PFSK-1 (cell line): ENCODE measurements at regions not wholly inside any gene's neighbourhood (a gene's known extent, or its start where the extent isn't known, plus 50 kb on each side); places are given as distances from the start of the nearest gene placed in this dataset.

Source experiments
- FOXP2 ChIP-seq: optimal IDR thresholded peaks from 2 replicates; pipeline ENCODE3; 2011; ENCODE audit warnings: borderline replicate concordance, control low read depth, inconsistent platforms; ENCODE audit not compliant: insufficient read depth; ENCODE audit errors: extremely low read length, extremely low read depth
- POLR2AphosphoS5 ChIP-seq: IDR thresholded peaks from 2 replicates; pipeline ENCODE4 v1.6.1; 2012; ENCODE audit warnings: low read depth, mild to moderate bottlenecking, control low read depth, low read length, moderate library complexity
- SIN3A ChIP-seq: IDR thresholded peaks from 2 replicates; pipeline ENCODE4 v1.6.1; 2012; ENCODE audit warnings: mild to moderate bottlenecking, low read length, moderate library complexity, borderline replicate concordance; ENCODE audit not compliant: insufficient read depth
- TAF1 ChIP-seq: IDR thresholded peaks from 2 replicates; pipeline ENCODE4 v1.6.1; 2012; ENCODE audit warnings: low read length, control low read depth, borderline replicate concordance; ENCODE audit not compliant: insufficient read depth
- TF ChIP-seq, protein P1 (sequence below), 2 experiments: IDR thresholded peaks; 2 replicates each; pipeline versions ENCODE4 v1.6.1 to v1.8.0; 2011 to 2012; ENCODE audit warnings: low read depth in 2 of 2, low read length in 2 of 2, control low read depth in 1 of 2, inconsistent platforms in 1 of 2, mild to moderate bottlenecking in 1 of 2, moderate library complexity in 1 of 2; ENCODE audit not compliant: insufficient read depth in 1 of 2

- TF ChIP-seq FOXP2 (no peak), TAF1 (no peak), POLR2AphosphoS5 (no peak), SIN3A (no peak)
- TF ChIP-seq, protein P1, sequence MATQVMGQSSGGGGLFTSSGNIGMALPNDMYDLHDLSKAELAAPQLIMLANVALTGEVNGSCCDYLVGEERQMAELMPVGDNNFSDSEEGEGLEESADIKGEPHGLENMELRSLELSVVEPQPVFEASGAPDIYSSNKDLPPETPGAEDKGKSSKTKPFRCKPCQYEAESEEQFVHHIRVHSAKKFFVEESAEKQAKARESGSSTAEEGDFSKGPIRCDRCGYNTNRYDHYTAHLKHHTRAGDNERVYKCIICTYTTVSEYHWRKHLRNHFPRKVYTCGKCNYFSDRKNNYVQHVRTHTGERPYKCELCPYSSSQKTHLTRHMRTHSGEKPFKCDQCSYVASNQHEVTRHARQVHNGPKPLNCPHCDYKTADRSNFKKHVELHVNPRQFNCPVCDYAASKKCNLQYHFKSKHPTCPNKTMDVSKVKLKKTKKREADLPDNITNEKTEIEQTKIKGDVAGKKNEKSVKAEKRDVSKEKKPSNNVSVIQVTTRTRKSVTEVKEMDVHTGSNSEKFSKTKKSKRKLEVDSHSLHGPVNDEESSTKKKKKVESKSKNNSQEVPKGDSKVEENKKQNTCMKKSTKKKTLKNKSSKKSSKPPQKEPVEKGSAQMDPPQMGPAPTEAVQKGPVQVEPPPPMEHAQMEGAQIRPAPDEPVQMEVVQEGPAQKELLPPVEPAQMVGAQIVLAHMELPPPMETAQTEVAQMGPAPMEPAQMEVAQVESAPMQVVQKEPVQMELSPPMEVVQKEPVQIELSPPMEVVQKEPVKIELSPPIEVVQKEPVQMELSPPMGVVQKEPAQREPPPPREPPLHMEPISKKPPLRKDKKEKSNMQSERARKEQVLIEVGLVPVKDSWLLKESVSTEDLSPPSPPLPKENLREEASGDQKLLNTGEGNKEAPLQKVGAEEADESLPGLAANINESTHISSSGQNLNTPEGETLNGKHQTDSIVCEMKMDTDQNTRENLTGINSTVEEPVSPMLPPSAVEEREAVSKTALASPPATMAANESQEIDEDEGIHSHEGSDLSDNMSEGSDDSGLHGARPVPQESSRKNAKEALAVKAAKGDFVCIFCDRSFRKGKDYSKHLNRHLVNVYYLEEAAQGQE (IDR thresholded peaks at IDR 0.05; ENCODE audit: insufficient read depth in 1 of 2, low read depth in 2 of 2, low read length in 2 of 2) = no peak
Observed at GRCh38 chr11:127071606-127072005, 71.0 kb upstream of the KIRREL3 start.

DNA sequence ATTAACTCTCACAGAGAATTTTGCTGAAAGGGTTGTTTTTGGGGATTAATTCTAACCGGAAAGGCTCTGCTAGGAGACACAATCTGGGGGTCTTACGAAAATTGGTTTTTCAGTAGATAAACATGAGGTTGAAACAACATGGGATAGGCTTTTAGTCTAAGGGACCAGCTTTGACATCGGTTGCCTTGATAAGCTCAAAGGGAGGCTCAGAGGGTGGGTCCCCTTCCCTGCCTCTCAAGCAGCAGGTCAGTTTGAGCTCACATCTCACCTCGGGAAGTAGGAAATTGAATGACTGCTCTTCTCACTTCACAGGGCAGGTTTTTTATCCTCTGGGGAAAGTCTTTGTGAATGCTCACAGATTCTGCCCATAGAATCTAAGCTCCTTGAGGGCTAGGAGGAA is 70.2 kb upstream of the KIRREL3 start:
- no peak for TF ChIP-seq POLR2AphosphoS5
- TF ChIP-seq TAF1 = no peak
- TF ChIP-seq SIN3A = no peak
- no peak for TF ChIP-seq FOXP2
- TF ChIP-seq, protein P1 (IDR thresholded peaks at IDR 0.05; ENCODE audit: insufficient read depth in 1 of 2, low read depth in 2 of 2, low read length in 2 of 2) = no peak

- TF ChIP-seq FOXP2 (no peak), TAF1 (no peak), SIN3A (no peak), POLR2AphosphoS5 (no peak)
- TF ChIP-seq, protein P1 (IDR thresholded peaks at IDR 0.05; ENCODE audit: insufficient read depth in 1 of 2, low read depth in 2 of 2, low read length in 2 of 2) = no peak
Observed at GRCh38 chr11:127066401-127067090, 66.0 kb upstream of the KIRREL3 start.

DNA sequence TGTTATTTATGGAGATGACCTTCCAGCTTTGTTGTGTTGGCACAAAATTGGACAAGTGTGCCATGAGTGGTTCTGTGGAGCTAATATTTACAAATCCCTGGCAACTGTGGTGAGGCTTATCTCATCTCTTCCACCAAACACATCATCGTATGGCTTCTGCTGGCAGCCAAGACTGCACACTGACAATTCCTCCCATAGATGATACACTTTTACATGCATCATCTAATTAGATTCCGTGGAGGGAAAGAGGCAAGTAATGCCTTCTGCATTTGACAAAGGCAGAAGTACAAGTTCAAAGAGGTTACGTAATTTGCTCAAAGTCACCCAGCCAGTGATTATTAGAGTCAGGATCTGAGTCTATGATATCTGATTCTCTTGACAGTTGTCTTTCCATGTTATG is 62.7 kb upstream of the KIRREL3 start:
- no peak for TF ChIP-seq POLR2AphosphoS5
- no peak for TF ChIP-seq FOXP2
- no peak for TF ChIP-seq SIN3A
- no peak for TF ChIP-seq TAF1
- TF ChIP-seq, protein P1 (IDR thresholded peaks at IDR 0.05; ENCODE audit: insufficient read depth in 1 of 2, low read depth in 2 of 2, low read length in 2 of 2) = no peak

DNA sequence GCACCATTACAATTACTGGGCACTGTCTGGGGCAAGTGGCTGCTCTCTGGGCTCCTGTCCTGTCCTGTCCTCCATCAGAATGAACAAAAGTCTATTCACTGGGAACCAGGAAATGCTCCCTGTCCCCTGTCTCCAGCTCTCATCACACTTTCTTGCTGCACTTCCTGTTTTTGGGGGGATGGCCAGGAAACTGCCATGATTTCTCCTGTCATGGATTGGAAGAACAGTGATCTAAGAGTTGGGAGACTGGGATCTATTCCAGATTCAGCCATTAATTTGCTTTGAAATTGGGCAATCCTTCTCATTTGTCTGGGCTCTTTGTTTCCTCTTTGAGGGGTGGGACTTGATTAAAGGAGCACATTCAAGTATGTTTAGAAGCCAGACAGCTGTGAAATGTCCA is 61.4 kb upstream of the KIRREL3 start:
- no peak for TF ChIP-seq SIN3A
- TF ChIP-seq POLR2AphosphoS5 = no peak
- TF ChIP-seq, protein P1 (IDR thresholded peaks at IDR 0.05; ENCODE audit: insufficient read depth in 1 of 2, low read depth in 2 of 2, low read length in 2 of 2) = no peak
- no peak for TF ChIP-seq FOXP2
- no peak for TF ChIP-seq TAF1
